Chondrocyte (in vitro differentiated cells): ENCODE measurements at regions not wholly inside any gene's neighbourhood (a gene's known extent, or its start where the extent isn't known, plus 50 kb on each side); places are given as distances from the start of the nearest gene placed in this dataset.
"Not testable (repeated sequence)": the region's sequence is repeated elsewhere in the genome, so short reads cannot be mapped to it uniquely, and the experiment has no call there.

Experiments used
- DNase-seq: peaks from one replicate; pipeline ENCODE4 v3.0.0; 2021; ENCODE audit warnings: mixed read lengths, low spot score
- H3K27ac Mint-ChIP-seq: one replicate; pipeline ENCODE4 v1.8.0; 2021; ENCODE audit warnings: mild to moderate bottlenecking, moderate library complexity, mixed read lengths; ENCODE audit not compliant: unreplicated experiment
- H3K27me3 Mint-ChIP-seq: 2 replicates; pipeline ENCODE4 v1.8.0; 2021; ENCODE audit warnings: low read depth, mixed read lengths
- H3K36me3 Mint-ChIP-seq: 2 replicates; pipeline ENCODE4 v1.8.0; 2021; ENCODE audit warnings: low read depth, mixed read lengths
- H3K4me1 Mint-ChIP-seq: 2 replicates; pipeline ENCODE4 v1.8.0; 2021; ENCODE audit warnings: low read depth, mild to moderate bottlenecking, mixed read lengths
- H3K4me3 Mint-ChIP-seq: one replicate; pipeline ENCODE4 v1.8.0; 2021; ENCODE audit warnings: mild to moderate bottlenecking, moderate library complexity, mixed read lengths; ENCODE audit not compliant: unreplicated experiment
- H3K9me3 Mint-ChIP-seq: 2 replicates; pipeline ENCODE4 v1.8.0; 2021; ENCODE audit warnings: low read depth, mixed read lengths
- TF ChIP-seq, protein P1 (sequence below): fragments of 200-600 bp; sonication (generic); IDR thresholded peaks from 2 replicates; pipeline ENCODE4 v1.5.0; 2021; ENCODE audit warnings: antibody characterized with exemption, mild to moderate bottlenecking, moderate library complexity

DNA sequence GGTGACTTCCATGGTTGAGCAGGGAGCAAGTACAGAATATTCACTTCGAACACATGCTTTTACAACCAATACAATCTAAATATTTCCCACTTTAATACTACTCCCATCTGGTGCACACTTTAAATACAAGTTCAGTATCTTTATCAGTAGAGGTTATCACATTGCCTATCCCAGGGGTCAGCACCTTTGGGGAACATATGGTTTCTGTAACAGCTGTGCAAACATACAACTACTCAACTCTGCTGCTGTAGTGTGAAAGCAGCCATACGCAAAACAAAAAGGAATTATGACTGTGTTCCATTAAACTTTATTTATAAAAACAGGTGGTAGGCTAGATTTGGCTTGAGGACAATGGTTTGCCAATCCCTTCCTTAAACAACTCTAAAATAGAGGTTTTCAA, 157.5 kb downstream of the XPNPEP1 start:
- Mint-ChIP-seq H3K4me1 (no peaks in the 10 kb centered on the region), H3K27me3 (peaks cover 4% of the 10 kb centered on the region), H3K36me3 (no peaks in the 10 kb centered on the region), H3K9me3 (no peaks in the 10 kb centered on the region), H3K4me3 (no peak overlapping the region), H3K27ac (no peak overlapping the region)
- no peak for DNase-seq
- TF ChIP-seq, protein P1, sequence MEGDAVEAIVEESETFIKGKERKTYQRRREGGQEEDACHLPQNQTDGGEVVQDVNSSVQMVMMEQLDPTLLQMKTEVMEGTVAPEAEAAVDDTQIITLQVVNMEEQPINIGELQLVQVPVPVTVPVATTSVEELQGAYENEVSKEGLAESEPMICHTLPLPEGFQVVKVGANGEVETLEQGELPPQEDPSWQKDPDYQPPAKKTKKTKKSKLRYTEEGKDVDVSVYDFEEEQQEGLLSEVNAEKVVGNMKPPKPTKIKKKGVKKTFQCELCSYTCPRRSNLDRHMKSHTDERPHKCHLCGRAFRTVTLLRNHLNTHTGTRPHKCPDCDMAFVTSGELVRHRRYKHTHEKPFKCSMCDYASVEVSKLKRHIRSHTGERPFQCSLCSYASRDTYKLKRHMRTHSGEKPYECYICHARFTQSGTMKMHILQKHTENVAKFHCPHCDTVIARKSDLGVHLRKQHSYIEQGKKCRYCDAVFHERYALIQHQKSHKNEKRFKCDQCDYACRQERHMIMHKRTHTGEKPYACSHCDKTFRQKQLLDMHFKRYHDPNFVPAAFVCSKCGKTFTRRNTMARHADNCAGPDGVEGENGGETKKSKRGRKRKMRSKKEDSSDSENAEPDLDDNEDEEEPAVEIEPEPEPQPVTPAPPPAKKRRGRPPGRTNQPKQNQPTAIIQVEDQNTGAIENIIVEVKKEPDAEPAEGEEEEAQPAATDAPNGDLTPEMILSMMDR = no peak

DNA sequence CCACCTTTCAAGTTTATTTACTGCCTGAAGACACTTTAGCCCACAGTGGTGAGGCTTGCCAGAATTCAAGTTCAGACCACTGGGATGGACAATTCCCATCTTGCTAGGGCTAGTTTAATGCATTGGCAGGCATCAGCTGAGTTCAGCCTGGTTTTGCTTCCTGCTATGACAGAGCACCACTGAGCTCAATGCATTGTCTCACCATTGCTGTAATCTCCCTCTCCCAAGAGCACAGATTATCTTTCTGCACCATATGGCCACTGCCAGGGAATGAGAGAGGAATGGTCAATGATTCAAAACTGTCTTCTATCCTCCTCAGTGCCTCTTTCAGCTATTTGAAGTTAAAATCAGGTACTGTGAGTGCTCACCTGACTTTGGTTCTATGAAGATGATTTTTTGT, 160.8 kb downstream of the XPNPEP1 start:
- Mint-ChIP-seq H3K36me3 (no peaks in the 10 kb centered on the region), H3K27ac (no peak overlapping the region), H3K9me3 (peaks cover 5% of the 10 kb centered on the region), H3K4me1 (no peaks in the 10 kb centered on the region), H3K4me3 (no peak overlapping the region), H3K27me3 (peaks cover 4% of the 10 kb centered on the region)
- TF ChIP-seq, protein P1 = no peak
- DNase-seq = no peak

DNA sequence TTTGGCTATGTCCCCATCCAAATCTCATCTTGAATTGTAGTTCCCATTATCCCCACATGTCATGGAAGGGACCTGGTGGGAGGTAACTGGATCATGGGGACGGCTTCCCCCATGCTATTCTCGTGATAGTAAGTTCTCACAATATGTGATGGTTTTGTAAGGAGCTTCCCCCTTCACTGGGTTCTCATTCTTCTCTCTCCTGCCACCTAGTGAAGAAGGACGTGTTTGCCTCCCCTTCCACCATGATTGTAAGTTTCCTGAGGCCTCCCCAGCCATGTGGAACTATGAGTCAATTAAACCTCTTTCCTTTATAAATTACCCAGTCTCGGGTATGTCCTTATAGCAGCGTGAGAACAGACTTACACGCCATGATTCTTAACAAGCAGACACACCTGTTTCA, 165.6 kb downstream of the XPNPEP1 start:
- not testable (repeated sequence) for DNase-seq, H3K4me1 Mint-ChIP-seq, H3K36me3 Mint-ChIP-seq, H3K9me3 Mint-ChIP-seq, H3K4me3 Mint-ChIP-seq, H3K27ac Mint-ChIP-seq, H3K27me3 Mint-ChIP-seq
- TF ChIP-seq, protein P1 = peak; percentile 58

DNA sequence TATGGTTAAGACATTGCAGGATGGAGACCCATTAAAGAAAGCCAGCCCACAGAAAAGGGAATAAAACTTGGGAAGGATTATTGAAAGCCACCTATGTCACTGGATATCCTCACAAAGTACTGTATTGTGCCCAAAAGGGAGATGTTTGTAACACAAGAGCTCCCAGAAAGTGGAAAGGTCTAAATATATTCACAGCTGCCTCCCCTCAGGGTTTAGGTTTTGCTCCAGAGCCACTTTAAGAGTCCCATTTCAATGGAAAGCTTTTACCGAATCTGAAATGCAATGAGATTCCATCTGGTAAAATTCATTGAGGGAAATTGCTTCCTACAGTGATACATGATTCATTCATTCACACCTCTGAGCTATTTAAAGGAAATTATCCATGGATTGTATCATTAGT, 176.4 kb downstream of the XPNPEP1 start:
- Mint-ChIP-seq H3K4me3 (no peak overlapping the region), H3K36me3 (no peaks in the 10 kb centered on the region), H3K4me1 (peaks cover 10% of the 10 kb centered on the region), H3K27ac (no peak overlapping the region), H3K9me3 (peaks cover 14% of the 10 kb centered on the region), H3K27me3 (peaks cover 9% of the 10 kb centered on the region)
- no peak for DNase-seq
- TF ChIP-seq, protein P1 = no peak

DNA sequence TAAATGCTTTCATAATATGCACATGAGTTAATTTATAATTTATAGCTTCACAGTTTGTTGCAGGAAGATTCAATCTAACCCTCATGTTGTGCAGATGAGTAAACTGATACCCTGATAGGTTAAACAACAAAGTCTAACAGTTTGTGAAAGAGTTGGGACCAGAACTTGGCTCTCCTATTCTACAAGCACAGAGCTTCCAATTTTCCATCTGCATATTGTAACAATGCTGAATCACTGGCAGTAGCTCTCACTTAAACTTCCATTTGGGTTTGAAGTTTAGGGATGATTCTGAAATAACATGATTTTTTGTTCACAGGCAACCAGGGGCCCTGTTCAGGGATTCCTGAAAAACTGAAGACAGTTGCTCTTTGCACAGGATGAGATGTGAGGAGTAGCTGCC, 179.3 kb downstream of the XPNPEP1 start:
- H3K4me3 Mint-ChIP-seq = no peak overlapping the region
- H3K27ac Mint-ChIP-seq = no peak overlapping the region
- H3K36me3 Mint-ChIP-seq = no peaks in the 10 kb centered on the region
- H3K9me3 Mint-ChIP-seq = no peaks in the 10 kb centered on the region
- TF ChIP-seq, protein P1 = no peak
- H3K4me1 Mint-ChIP-seq = peaks cover 15% of the 10 kb centered on the region
- DNase-seq = no peak
- H3K27me3 Mint-ChIP-seq = peaks cover 6% of the 10 kb centered on the region
